ENCODE measurements at regions not wholly inside any gene's neighbourhood (a gene's known extent, or its start where the extent isn't known, plus 50 kb on each side); places are given as distances from the start of the nearest gene placed in this dataset.

GRCh38 chr3:94869059-94869547 is 806.2 kb downstream of the NSUN3 start:
- TF ChIP-seq, protein P1, sequence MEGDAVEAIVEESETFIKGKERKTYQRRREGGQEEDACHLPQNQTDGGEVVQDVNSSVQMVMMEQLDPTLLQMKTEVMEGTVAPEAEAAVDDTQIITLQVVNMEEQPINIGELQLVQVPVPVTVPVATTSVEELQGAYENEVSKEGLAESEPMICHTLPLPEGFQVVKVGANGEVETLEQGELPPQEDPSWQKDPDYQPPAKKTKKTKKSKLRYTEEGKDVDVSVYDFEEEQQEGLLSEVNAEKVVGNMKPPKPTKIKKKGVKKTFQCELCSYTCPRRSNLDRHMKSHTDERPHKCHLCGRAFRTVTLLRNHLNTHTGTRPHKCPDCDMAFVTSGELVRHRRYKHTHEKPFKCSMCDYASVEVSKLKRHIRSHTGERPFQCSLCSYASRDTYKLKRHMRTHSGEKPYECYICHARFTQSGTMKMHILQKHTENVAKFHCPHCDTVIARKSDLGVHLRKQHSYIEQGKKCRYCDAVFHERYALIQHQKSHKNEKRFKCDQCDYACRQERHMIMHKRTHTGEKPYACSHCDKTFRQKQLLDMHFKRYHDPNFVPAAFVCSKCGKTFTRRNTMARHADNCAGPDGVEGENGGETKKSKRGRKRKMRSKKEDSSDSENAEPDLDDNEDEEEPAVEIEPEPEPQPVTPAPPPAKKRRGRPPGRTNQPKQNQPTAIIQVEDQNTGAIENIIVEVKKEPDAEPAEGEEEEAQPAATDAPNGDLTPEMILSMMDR (conservative IDR thresholded peaks at IDR 0.05; ENCODE audit: low read depth in 2 of 2) = no peak
- TF ChIP-seq EZH2phosphoT487 (IDR thresholded peaks at IDR 0.05; ENCODE audit: unreplicated experiment) = no peak
- no peak for TF ChIP-seq POLR2AphosphoS5 (IDR thresholded peaks at IDR 0.05; ENCODE audit: low read depth)
- TF ChIP-seq CREB1 (CRISPR knock-in tag; IDR thresholded peaks at IDR 0.05; ENCODE audit: low read depth) = no peak
- TF ChIP-seq, protein P2, sequence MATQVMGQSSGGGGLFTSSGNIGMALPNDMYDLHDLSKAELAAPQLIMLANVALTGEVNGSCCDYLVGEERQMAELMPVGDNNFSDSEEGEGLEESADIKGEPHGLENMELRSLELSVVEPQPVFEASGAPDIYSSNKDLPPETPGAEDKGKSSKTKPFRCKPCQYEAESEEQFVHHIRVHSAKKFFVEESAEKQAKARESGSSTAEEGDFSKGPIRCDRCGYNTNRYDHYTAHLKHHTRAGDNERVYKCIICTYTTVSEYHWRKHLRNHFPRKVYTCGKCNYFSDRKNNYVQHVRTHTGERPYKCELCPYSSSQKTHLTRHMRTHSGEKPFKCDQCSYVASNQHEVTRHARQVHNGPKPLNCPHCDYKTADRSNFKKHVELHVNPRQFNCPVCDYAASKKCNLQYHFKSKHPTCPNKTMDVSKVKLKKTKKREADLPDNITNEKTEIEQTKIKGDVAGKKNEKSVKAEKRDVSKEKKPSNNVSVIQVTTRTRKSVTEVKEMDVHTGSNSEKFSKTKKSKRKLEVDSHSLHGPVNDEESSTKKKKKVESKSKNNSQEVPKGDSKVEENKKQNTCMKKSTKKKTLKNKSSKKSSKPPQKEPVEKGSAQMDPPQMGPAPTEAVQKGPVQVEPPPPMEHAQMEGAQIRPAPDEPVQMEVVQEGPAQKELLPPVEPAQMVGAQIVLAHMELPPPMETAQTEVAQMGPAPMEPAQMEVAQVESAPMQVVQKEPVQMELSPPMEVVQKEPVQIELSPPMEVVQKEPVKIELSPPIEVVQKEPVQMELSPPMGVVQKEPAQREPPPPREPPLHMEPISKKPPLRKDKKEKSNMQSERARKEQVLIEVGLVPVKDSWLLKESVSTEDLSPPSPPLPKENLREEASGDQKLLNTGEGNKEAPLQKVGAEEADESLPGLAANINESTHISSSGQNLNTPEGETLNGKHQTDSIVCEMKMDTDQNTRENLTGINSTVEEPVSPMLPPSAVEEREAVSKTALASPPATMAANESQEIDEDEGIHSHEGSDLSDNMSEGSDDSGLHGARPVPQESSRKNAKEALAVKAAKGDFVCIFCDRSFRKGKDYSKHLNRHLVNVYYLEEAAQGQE (IDR thresholded peaks at IDR 0.05; ENCODE audit: unreplicated experiment) = no peak
- TF ChIP-seq EZH2 (IDR thresholded peaks at IDR 0.05; ENCODE audit: low read depth, unreplicated experiment) = no peak

All from GM23338 (cell line).